ENCODE measurements at regions not wholly inside any gene's neighbourhood (a gene's known extent, or its start where the extent isn't known, plus 50 kb on each side); places are given as distances from the start of the nearest gene placed in this dataset.

DNA sequence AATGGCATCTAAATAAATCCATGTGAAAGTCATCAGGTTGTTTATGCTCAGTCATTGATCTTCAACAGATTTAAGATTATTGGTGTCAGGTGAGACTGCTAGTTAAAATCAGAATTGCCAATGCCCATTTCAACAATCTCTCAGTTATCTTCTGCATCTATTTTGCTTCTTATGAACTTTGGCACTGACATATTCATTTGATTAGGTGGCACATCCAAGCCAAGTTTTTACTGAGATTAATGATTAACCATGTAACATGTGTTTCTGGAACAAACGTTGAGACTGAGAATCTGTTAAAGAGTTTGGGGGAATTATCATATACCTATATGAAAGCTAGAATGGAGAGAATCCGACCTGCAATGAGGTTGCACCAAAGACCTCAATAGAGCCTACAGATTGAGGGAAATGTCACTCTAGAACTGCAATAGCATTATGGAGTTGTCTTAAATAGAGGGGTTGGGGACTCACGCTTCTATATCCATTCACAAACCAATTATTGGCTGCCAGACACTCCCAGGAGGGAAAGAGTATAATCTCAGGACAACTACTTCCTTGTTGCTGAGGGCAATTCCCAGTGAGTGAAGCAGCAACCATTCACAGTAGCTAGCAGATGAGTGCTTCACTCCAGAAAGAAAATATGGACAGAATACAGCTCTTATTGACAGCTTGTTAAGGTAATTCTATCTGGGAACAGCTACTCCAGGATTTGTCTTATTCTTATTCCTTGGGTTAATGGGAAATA, 891.3 kb downstream of the SQOR start:
- no peak for TF ChIP-seq TCF12 (IDR thresholded peaks at IDR 0.05; ENCODE audit: low read depth)
- TF ChIP-seq RAD21 (IDR thresholded peaks at IDR 0.05; ENCODE audit: low read depth): no peak
- TF ChIP-seq NFIC (IDR thresholded peaks at IDR 0.05): no peak
- TF ChIP-seq MAX (IDR thresholded peaks at IDR 0.05): no peak
- TF ChIP-seq CREB1 (IDR thresholded peaks at IDR 0.05; ENCODE audit: low read depth): no peak
- TF ChIP-seq FOXM1 (IDR thresholded peaks at IDR 0.05; ENCODE audit: borderline replicate concordance, low read depth): no peak
- no peak for TF ChIP-seq YY1 (IDR thresholded peaks at IDR 0.05; ENCODE audit: low read depth)
- no peak for TF ChIP-seq ZBTB7A (IDR thresholded peaks at IDR 0.05; ENCODE audit: low read depth)
- no peak for TF ChIP-seq TAF1 (IDR thresholded peaks at IDR 0.05; ENCODE audit: low read depth)
- TF ChIP-seq EGR1 (IDR thresholded peaks at IDR 0.05): no peak
- no peak for TF ChIP-seq CEBPB (IDR thresholded peaks at IDR 0.05)
- TF ChIP-seq USF1 (IDR thresholded peaks at IDR 0.05): no peak
- no peak for TF ChIP-seq TEAD4 (IDR thresholded peaks at IDR 0.05)
- no peak for TF ChIP-seq EP300 (IDR thresholded peaks at IDR 0.05; ENCODE audit: borderline replicate concordance)
- TF ChIP-seq, protein P1, sequence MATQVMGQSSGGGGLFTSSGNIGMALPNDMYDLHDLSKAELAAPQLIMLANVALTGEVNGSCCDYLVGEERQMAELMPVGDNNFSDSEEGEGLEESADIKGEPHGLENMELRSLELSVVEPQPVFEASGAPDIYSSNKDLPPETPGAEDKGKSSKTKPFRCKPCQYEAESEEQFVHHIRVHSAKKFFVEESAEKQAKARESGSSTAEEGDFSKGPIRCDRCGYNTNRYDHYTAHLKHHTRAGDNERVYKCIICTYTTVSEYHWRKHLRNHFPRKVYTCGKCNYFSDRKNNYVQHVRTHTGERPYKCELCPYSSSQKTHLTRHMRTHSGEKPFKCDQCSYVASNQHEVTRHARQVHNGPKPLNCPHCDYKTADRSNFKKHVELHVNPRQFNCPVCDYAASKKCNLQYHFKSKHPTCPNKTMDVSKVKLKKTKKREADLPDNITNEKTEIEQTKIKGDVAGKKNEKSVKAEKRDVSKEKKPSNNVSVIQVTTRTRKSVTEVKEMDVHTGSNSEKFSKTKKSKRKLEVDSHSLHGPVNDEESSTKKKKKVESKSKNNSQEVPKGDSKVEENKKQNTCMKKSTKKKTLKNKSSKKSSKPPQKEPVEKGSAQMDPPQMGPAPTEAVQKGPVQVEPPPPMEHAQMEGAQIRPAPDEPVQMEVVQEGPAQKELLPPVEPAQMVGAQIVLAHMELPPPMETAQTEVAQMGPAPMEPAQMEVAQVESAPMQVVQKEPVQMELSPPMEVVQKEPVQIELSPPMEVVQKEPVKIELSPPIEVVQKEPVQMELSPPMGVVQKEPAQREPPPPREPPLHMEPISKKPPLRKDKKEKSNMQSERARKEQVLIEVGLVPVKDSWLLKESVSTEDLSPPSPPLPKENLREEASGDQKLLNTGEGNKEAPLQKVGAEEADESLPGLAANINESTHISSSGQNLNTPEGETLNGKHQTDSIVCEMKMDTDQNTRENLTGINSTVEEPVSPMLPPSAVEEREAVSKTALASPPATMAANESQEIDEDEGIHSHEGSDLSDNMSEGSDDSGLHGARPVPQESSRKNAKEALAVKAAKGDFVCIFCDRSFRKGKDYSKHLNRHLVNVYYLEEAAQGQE (IDR thresholded peaks at IDR 0.05; ENCODE audit: low read depth): no peak

DNA sequence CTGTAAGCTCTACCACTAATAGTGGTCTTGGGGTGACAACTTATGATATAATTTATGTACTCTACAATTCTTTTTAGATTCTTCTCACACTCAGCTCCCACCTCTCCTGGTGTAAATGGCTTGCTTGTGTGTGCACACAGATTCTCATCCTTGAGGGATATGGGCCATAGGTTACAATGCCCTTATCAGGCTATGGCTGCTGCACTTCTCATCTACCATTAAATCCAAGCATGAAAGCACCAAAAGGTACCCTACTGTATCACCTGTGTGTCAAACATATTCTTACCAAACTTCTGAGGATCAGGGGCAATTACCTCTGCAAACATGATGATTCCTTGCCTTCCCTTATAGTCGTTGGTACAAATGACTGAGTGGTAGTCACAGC, 891.9 kb downstream of the SQOR start:
- TF ChIP-seq YY1 (IDR thresholded peaks at IDR 0.05; ENCODE audit: low read depth) (no peak), EP300 (IDR thresholded peaks at IDR 0.05; ENCODE audit: borderline replicate concordance) (no peak), MAX (IDR thresholded peaks at IDR 0.05) (no peak), CREB1 (IDR thresholded peaks at IDR 0.05; ENCODE audit: low read depth) (no peak), TCF12 (IDR thresholded peaks at IDR 0.05; ENCODE audit: low read depth) (no peak), TAF1 (IDR thresholded peaks at IDR 0.05; ENCODE audit: low read depth) (no peak), TEAD4 (IDR thresholded peaks at IDR 0.05) (no peak), ZBTB7A (IDR thresholded peaks at IDR 0.05; ENCODE audit: low read depth) (no peak), USF1 (IDR thresholded peaks at IDR 0.05) (no peak), NFIC (IDR thresholded peaks at IDR 0.05) (no peak), EGR1 (IDR thresholded peaks at IDR 0.05) (no peak), CEBPB (IDR thresholded peaks at IDR 0.05) (no peak), FOXM1 (IDR thresholded peaks at IDR 0.05; ENCODE audit: borderline replicate concordance, low read depth) (no peak), RAD21 (IDR thresholded peaks at IDR 0.05; ENCODE audit: low read depth) (no peak)
- TF ChIP-seq, protein P1 (IDR thresholded peaks at IDR 0.05; ENCODE audit: low read depth): no peak

DNA sequence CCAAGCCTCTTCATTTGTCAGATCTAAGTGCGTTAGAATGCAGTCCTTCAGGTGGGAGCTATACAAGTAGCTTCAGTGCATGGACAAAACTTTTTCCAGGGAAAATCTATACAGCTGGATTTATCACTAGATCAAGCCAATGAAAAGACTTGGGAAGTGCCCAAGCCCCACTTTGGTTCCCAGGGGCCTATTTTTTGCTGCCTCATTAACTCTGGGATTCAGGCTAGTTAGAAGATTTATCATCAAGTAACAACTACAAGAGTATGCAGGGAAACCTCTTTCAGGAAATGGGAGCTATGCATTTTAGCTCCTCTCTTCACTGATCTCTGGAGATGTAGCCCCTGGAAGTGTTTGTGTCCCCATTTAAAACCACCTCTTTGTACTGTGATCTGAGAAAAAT, 908.8 kb downstream of the SQOR start:
- no peak for TF ChIP-seq RAD21 (IDR thresholded peaks at IDR 0.05; ENCODE audit: low read depth)

DNA sequence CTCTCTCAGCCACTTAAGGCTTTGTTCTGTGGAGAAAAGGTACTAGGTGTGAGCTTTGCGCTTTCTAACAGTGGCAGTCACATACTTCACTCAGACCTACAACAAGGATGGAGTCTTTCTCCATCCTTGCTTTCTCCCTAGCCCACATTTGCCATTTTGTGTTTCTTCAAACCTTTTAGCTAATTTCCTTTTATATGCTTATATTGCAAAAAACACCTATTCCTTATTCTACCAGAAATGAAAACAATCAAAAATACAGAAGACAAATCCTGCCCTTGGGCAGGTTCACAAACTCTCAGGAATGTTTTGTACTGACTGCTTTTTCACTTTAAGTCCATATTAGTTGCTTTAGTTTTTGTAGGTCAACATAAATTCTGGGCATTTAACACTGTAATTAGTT, 914.2 kb downstream of the SQOR start:
- TF ChIP-seq TCF12 (IDR thresholded peaks at IDR 0.05; ENCODE audit: low read depth) (no peak), MAX (IDR thresholded peaks at IDR 0.05) (no peak), NFIC (IDR thresholded peaks at IDR 0.05) (no peak), TEAD4 (IDR thresholded peaks at IDR 0.05) (no peak), CREB1 (IDR thresholded peaks at IDR 0.05; ENCODE audit: low read depth) (no peak), USF1 (IDR thresholded peaks at IDR 0.05) (no peak), RAD21 (IDR thresholded peaks at IDR 0.05; ENCODE audit: low read depth) (no peak)
- TF ChIP-seq, protein P1 (IDR thresholded peaks at IDR 0.05; ENCODE audit: low read depth): no peak
